Activated CD4-positive, alpha-beta memory T cell treated with anti-CD3 and anti-CD28 coated beads for 36 hours (primary cell): ENCODE measurements at regions not wholly inside any gene's neighbourhood (a gene's known extent, or its start where the extent isn't known, plus 50 kb on each side); places are given as distances from the start of the nearest gene placed in this dataset.
"Not testable (repeated sequence)": the region's sequence is repeated elsewhere in the genome, so short reads cannot be mapped to it uniquely, and the experiment has no call there.

Source experiments
- CTCF ChIA-PET: fragments of 350-600 bp; sonication (Branson Sonifier 250); formaldehyde crosslinking; loops from one replicate; lab custom pipeline; 2021; ENCODE audit warnings: antibody characterized with exemption, inconsistent platforms; lab: Charles Lee
- POLR2A ChIA-PET: fragments of 350-600 bp; sonication (Branson Sonifier 250); formaldehyde crosslinking; loops from one replicate; lab custom pipeline; 2021; ENCODE audit warnings: antibody characterized with exemption; lab: Charles Lee
- DNase-seq: peaks from one replicate; pipeline ENCODE4 v3.0.0-alpha.2; 2020
- H3K27ac Mint-ChIP-seq: one replicate; pipeline ENCODE4 v1.8.0; 2021; ENCODE audit warnings: mixed read lengths
- H3K27me3 Mint-ChIP-seq: one replicate; pipeline ENCODE4 v1.8.0; 2021; ENCODE audit warnings: mixed read lengths
- H3K36me3 Mint-ChIP-seq: one replicate; pipeline ENCODE4 v1.8.0; 2021; ENCODE audit warnings: mixed read lengths
- H3K4me1 Mint-ChIP-seq: one replicate; pipeline ENCODE4 v1.8.0; 2021; ENCODE audit warnings: low read depth, mixed read lengths
- H3K4me3 Mint-ChIP-seq: one replicate; pipeline ENCODE4 v1.8.0; 2021; ENCODE audit warnings: mild to moderate bottlenecking, mixed read lengths
- H3K9me3 Mint-ChIP-seq: one replicate; pipeline ENCODE4 v1.8.0; 2021; ENCODE audit warnings: mixed read lengths
- intact Hi-C: fragments of 100-400 bp; cut with micrococcal nuclease; formaldehyde crosslinking; loops from one replicate; pipeline ENCODE4 v1.15.1; 2023

DNA sequence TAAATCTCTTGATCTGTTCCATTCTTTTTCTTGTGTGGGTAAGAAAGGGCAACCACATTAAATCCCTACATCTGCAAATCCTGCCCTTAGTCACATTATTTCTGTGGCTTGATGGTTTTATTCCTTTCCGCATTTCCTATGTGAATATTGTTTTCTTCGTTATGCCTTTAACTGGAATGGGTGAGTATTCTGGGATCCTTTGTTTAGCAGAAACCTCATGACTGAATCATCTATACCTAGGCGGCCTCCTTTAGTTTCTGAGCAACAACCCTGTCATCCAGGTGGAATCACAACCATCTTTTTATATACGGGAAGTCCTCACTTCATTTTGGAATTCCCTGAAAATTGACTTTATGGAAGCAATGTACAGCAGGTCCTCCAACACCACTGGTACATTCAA lies 409.5 kb downstream of the DIRAS2 start:
- H3K36me3 Mint-ChIP-seq, DNase-seq, POLR2A ChIA-PET, intact Hi-C loops, H3K4me3 Mint-ChIP-seq, H3K9me3 Mint-ChIP-seq, H3K27ac Mint-ChIP-seq, H3K27me3 Mint-ChIP-seq, CTCF ChIA-PET, H3K4me1 Mint-ChIP-seq: not testable (repeated sequence)

GRCh38 chr9:90240541-90240940 lies 402.1 kb downstream of the DIRAS2 start:
- Mint-ChIP-seq H3K4me3 (no peak overlapping the region), H3K27me3 (peaks cover 4% of the 10 kb centered on the region), H3K4me1 (no peaks in the 10 kb centered on the region), H3K36me3 (no peaks in the 10 kb centered on the region), H3K27ac (no peak overlapping the region), H3K9me3 (no peaks in the 10 kb centered on the region)
- ChIA-PET CTCF (no interaction called here), POLR2A (no interaction called here)
- DNase-seq, result no peak
- intact Hi-C loops, result no loop called here

DNA sequence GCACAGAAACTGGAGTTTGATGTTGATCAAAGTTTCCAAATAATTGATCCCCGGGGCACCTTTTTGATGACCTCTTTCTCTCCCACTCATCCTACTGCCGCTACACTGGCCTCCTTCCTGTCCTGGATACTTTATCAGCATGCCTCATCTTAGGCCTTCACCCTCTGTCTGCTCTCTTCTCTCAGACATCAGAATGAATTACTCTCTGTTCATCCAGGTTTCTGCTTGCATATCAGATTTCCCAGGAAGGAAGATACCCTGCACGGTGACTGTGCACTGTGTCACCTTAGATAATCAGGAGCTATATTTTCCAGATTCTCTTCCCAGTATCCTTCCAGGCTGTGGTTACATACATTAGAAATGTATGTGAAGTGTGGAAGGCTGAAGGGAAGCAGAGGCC lies 397.0 kb downstream of the DIRAS2 start:
- intact Hi-C loops, result no loop called here
- DNase-seq, result no peak
- ChIA-PET POLR2A (no interaction called here), CTCF (no interaction called here)
- Mint-ChIP-seq H3K36me3 (no peaks in the 10 kb centered on the region), H3K4me3 (no peak overlapping the region), H3K27me3 (peaks cover 7% of the 10 kb centered on the region), H3K4me1 (no peaks in the 10 kb centered on the region), H3K27ac (no peak overlapping the region), H3K9me3 (no peaks in the 10 kb centered on the region)

DNA sequence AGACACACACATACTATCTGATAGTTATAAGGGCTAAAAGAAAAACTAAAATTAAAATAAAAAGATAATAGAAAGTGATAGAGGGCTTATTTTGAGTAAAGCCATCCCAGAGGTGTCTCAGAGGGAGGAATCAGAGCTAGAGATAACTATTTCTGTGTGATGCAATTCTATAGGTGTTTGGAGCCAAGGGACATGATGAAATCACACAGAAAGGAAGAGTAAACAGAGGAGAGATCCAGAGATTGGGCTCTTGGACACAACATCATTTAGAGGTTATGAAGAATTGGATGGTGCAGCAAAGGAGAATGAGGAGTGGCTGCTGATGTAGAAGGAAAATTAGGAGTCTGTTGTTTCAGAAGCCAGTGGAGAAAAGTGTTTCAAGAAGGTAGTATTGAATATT lies 393.5 kb downstream of the DIRAS2 start:
- H3K27ac Mint-ChIP-seq, result no peak overlapping the region
- CTCF ChIA-PET, result no interaction called here

DNA sequence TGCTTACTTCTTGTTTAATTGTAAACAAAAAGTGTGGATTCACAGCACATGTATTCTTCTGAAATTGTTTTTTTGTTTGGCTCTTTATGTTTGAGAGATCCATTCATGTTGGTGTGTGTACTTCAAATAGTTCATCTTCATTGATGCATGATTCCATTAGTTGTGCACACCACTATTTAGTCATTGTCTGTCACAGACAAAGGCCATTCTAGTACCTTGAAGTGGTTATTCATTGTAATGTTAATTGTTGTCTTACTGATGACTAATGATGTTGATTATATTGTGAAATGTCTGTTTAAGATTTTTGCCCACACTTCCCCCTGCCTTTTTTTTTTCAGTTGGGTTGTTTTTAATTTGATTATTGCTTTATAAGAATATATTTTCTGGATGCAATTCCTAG lies 391.3 kb downstream of the DIRAS2 start:
- Mint-ChIP-seq H3K27me3 (peaks cover 4% of the 10 kb centered on the region), H3K4me3 (no peak overlapping the region), H3K27ac (no peak overlapping the region), H3K9me3 (no peaks in the 10 kb centered on the region), H3K4me1 (no peaks in the 10 kb centered on the region), H3K36me3 (no peaks in the 10 kb centered on the region)
- ChIA-PET POLR2A (no interaction called here), CTCF (no interaction called here)
- no peak for DNase-seq
- intact Hi-C loops, result no loop called here

More for the DNA sequence above, 393.5 kb downstream of the DIRAS2 start:
- intact Hi-C loops, result no loop called here
- Mint-ChIP-seq H3K27me3 (peaks cover 4% of the 10 kb centered on the region), H3K4me1 (no peaks in the 10 kb centered on the region), H3K4me3 (no peak overlapping the region), H3K9me3 (no peaks in the 10 kb centered on the region), H3K36me3 (no peaks in the 10 kb centered on the region)
- DNase-seq, result no peak
- POLR2A ChIA-PET, result no interaction called here

GRCh38 chr9:90256345-90256744 lies 386.3 kb downstream of the DIRAS2 start:
- H3K4me1 Mint-ChIP-seq, result no peaks in the 10 kb centered on the region
- H3K4me3 Mint-ChIP-seq, result no peak overlapping the region
- H3K27me3 Mint-ChIP-seq, result peaks cover 10% of the 10 kb centered on the region
- CTCF ChIA-PET, result interaction anchor here (1.0 to 1.5 kb wide), 2 partner anchors 13 to 19 kb away, joined by 3 to 4 read pairs; no protein-coding TSS in a partner anchor
- POLR2A ChIA-PET, result no interaction called here
- no peak for DNase-seq
- H3K27ac Mint-ChIP-seq, result no peak overlapping the region
- intact Hi-C loops, result no loop called here
- H3K36me3 Mint-ChIP-seq, result no peaks in the 10 kb centered on the region
- H3K9me3 Mint-ChIP-seq, result peaks cover 3% of the 10 kb centered on the region

DNA sequence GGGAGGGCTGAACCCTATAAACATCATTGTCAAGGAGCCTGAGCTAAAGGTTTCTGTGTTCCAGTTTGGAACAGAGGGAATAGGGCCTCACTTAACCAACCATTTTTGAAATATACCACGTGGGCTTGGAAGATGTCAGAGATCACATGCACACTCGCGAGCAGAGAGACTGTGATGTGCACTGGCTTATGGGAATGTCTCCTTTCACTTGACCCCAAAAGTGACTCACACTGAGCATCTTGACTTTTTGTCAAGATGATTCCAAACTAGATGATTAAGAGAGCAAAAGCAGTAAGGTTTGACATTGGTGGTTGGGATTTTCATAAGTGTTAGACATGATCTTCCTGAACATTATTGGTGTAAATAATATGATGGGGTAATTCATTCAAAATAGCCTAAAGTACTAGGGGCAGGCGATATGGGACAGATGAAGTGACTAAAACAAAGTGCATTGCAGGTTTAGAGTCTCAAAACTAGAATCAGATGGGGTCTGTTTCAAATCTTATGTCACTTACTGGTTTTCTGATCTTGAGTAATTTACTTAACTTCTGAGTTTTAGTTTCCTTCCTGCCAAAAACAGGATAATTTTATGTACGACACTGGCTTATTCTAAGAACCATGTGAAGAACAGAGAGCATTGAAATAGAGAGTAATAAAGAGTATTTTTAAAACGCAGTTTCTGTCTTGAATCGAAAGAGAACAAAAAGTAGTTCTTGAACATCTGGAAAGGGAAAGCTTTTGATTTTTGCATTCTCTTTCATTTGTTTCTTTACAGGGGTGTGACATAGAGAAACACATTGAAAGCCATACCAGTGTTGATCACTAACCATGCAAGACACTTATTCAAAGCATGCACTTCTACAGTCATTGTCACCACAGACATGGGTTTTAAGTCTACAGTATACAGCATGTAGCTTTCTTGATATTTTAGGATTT lies 383.0 kb downstream of the DIRAS2 start:
- no peak for DNase-seq
- Mint-ChIP-seq H3K36me3 (no peaks in the 10 kb centered on the region), H3K9me3 (peaks cover 12% of the 10 kb centered on the region), H3K27ac (no peak overlapping the region), H3K4me1 (no peaks in the 10 kb centered on the region), H3K4me3 (no peak overlapping the region), H3K27me3 (peaks cover 10% of the 10 kb centered on the region)
- ChIA-PET POLR2A (no interaction called here), CTCF (no interaction called here)
- intact Hi-C loops, result no loop called here

- Mint-ChIP-seq H3K9me3 (peaks cover 12% of the 10 kb centered on the region), H3K4me1 (no peaks in the 10 kb centered on the region), H3K27ac (no peak overlapping the region), H3K27me3 (peaks cover 10% of the 10 kb centered on the region), H3K4me3 (no peak overlapping the region), H3K36me3 (no peaks in the 10 kb centered on the region)
- ChIA-PET POLR2A (no interaction called here), CTCF (no interaction called here)
- intact Hi-C loops, result no loop called here
- DNase-seq, result no peak
Measured at GRCh38 chr9:90261698-90262097, 380.9 kb downstream of the DIRAS2 start.

GRCh38 chr9:90268613-90269012 lies 374.0 kb downstream of the DIRAS2 start:
- H3K4me1 Mint-ChIP-seq, result no peaks in the 10 kb centered on the region
- no peak overlapping the region for H3K27ac Mint-ChIP-seq
- ChIA-PET POLR2A (no interaction called here), CTCF (no interaction called here)
- H3K27me3 Mint-ChIP-seq, result peaks cover 14% of the 10 kb centered on the region
- no peak overlapping the region for H3K4me3 Mint-ChIP-seq
- H3K36me3 Mint-ChIP-seq, result no peaks in the 10 kb centered on the region
- H3K9me3 Mint-ChIP-seq, result no peaks in the 10 kb centered on the region
- no peak for DNase-seq
- intact Hi-C loops, result no loop called here

DNA sequence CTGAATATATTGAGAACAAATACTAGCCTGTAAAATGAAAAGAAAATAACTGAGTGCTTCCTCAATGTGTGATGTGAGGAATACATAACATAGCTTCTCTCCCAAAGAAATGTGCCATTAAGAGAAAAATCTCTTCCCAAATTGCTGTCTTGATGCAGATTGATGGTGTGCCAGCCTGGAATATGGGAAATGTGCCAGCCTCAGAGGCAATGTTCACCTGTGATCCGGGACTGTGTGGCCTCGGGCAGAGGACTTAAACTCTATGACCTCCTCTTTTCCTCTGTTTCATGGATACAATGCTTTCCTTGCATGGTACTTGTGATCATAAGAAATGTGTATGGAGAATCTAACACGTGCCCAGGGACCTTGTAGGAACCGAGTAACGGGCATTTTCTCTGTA lies 370.9 kb downstream of the DIRAS2 start:
- ChIA-PET POLR2A (no interaction called here), CTCF (no interaction called here)
- DNase-seq, result no peak
- Mint-ChIP-seq H3K27ac (no peak overlapping the region), H3K36me3 (no peaks in the 10 kb centered on the region), H3K4me1 (no peaks in the 10 kb centered on the region), H3K4me3 (no peak overlapping the region), H3K9me3 (no peaks in the 10 kb centered on the region), H3K27me3 (peaks cover 12% of the 10 kb centered on the region)
- intact Hi-C loops, result no loop called here

DNA sequence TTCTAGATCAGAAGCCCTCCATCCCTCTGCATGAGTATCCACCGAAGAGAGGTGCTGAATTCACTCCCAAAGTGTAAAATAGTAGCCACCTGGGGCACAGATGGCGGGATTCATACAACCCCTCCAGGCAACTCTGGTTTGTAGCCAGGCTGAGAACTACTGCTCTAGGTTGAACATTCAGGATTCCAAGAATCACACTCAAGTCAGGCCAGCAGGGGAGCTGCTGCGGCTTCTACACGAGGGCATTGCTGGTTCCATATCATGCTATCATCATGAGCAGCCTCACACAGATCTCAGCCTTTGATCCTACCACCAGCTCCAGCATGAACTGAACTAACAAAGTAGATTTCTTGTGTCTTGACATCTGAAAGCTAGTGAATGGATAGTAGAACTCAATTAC lies 367.9 kb downstream of the DIRAS2 start:
- Mint-ChIP-seq H3K36me3 (no peaks in the 10 kb centered on the region), H3K27me3 (peaks cover 13% of the 10 kb centered on the region), H3K4me1 (no peaks in the 10 kb centered on the region), H3K9me3 (no peaks in the 10 kb centered on the region), H3K27ac (no peak overlapping the region), H3K4me3 (no peak overlapping the region)
- POLR2A ChIA-PET, result no interaction called here
- DNase-seq, result no peak
- CTCF ChIA-PET, result interaction anchor here (0.9 kb wide), 1 partner anchor 18 kb away, joined by 3 read pairs; no protein-coding TSS in a partner anchor
- intact Hi-C loops, result no loop called here

DNA sequence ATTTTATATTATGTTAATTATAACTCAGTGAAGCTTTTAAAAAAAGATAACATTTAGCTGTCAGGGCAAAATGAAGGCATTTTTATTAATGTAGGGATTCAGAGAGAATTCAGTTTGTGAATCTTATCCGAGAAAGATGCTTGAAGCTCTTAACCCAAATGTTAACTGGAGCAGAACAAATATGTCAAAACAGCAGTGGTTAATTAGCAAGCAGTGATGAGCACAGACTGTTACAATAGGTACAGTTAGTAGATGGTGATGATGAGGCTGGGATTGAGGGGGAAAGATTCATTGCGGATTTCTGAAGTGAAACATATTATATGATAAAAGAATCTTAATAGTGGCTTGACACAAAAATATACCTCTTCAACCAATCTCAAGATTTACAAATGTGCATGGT lies 356.7 kb downstream of the DIRAS2 start:
- H3K27ac Mint-ChIP-seq, result no peak overlapping the region
- H3K4me3 Mint-ChIP-seq, result no peak overlapping the region
- H3K36me3 Mint-ChIP-seq, result no peaks in the 10 kb centered on the region
- CTCF ChIA-PET, result no interaction called here
- POLR2A ChIA-PET, result no interaction called here
- DNase-seq, result no peak
- H3K9me3 Mint-ChIP-seq, result no peaks in the 10 kb centered on the region
- peaks cover 5% of the 10 kb centered on the region for H3K4me1 Mint-ChIP-seq
- intact Hi-C loops, result no loop called here
- H3K27me3 Mint-ChIP-seq, result peaks cover 2% of the 10 kb centered on the region
